ENCODE measurements at regions not wholly inside any gene's neighbourhood (a gene's known extent, or its start where the extent isn't known, plus 50 kb on each side); places are given as distances from the start of the nearest gene placed in this dataset.

DNA sequence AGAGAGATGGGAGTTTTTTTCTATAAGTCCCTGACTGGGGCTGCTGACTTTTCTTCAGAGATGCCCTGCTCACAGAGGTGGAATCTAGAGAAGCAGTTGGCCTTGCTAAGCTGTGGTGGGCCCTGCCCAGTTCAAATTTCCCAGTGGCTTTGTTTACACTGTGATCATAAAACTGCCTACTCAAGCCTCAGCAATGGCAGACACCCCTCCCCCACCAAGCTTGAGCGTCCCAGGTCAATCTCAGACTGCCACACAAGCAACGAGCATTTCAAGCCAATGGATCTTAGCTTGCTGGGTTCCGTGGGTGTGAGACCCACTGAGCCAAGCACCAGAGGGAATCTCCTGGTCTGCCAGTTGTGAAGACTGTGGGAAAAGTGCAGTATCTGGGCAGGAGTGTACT is 199.8 kb upstream of the WDFY3 start:
- intact Hi-C loops (cut with DNase I; ENCODE audit: low total_unique reads), result no loop called here
- WGBS, 5 donors, result 34 to 70% (median 60%) methylated on average over 3 of the region's 3 CpGs
- H3K27ac ChIP-seq, result no peak overlapping the region

DNA sequence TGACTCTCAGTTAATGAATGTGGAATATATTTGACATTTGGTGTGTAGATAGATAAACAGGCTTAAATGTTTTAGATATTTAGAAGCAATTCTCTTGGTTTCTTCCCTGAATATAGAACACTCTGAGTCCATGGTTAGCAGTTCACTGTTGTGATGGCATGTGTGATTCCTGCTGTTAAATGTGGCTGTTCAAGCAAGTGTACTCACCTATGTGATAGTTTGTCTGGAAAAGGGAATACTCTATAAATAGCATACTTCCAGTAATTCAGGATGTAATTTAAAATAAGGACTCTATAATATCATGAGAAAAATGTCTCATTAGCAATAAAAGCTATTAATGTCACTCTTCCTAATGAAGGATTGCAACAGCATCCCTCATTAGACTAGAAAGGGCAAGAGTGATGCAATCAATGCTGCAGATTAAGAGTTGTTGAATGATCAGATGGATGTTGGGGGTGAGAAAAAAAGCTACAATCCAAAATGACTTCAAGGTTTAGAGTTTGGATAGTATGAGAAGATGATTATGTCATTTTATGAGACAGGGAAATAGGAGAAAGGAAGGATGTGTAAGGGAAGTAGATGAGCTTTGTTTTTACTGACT is 201.8 kb upstream of the WDFY3 start:
- no peaks in the 10 kb centered on the region for H3K27me3 ChIP-seq (replicated peaks in 1 of 7)
- TF ChIP-seq POLR2AphosphoS5 (IDR thresholded peaks at IDR 0.05) (no peak), POLR2A (IDR thresholded peaks at IDR 0.05) (no peak)
- TF ChIP-seq, protein P1, sequence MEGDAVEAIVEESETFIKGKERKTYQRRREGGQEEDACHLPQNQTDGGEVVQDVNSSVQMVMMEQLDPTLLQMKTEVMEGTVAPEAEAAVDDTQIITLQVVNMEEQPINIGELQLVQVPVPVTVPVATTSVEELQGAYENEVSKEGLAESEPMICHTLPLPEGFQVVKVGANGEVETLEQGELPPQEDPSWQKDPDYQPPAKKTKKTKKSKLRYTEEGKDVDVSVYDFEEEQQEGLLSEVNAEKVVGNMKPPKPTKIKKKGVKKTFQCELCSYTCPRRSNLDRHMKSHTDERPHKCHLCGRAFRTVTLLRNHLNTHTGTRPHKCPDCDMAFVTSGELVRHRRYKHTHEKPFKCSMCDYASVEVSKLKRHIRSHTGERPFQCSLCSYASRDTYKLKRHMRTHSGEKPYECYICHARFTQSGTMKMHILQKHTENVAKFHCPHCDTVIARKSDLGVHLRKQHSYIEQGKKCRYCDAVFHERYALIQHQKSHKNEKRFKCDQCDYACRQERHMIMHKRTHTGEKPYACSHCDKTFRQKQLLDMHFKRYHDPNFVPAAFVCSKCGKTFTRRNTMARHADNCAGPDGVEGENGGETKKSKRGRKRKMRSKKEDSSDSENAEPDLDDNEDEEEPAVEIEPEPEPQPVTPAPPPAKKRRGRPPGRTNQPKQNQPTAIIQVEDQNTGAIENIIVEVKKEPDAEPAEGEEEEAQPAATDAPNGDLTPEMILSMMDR (IDR thresholded peaks at IDR 0.05 in 8 of 11, conservative IDR thresholded peaks at IDR 0.05 in 3 of 11), result no peak
- no peaks in the 10 kb centered on the region for H3K4me1 ChIP-seq
- H3K9me3 ChIP-seq, result peaks cover 0 to 13% (median 2%) of the 10 kb centered on the region in 8 donors
- no peaks in the 10 kb centered on the region for H3K36me3 ChIP-seq
- intact Hi-C loops (cut with DNase I; ENCODE audit: low total_unique reads), result no loop called here
- DNase-seq, result no peak
- H3K4me3 ChIP-seq, result no peak overlapping the region
- no peak overlapping the region for H3K27ac ChIP-seq

More for the DNA sequence above, 199.8 kb upstream of the WDFY3 start:
- no peak overlapping the region for H3K4me3 ChIP-seq
- no peak for DNase-seq
- peaks cover 0 to 13% (median 2%) of the 10 kb centered on the region in 8 donors for H3K9me3 ChIP-seq
- H3K4me1 ChIP-seq, result no peaks in the 10 kb centered on the region
- H3K36me3 ChIP-seq, result no peaks in the 10 kb centered on the region
- TF ChIP-seq, protein P1 (IDR thresholded peaks at IDR 0.05 in 8 of 11, conservative IDR thresholded peaks at IDR 0.05 in 3 of 11), result no peak
- no peak for TF ChIP-seq POLR2A (IDR thresholded peaks at IDR 0.05)
- no peak for TF ChIP-seq POLR2AphosphoS5 (IDR thresholded peaks at IDR 0.05)
- H3K27me3 ChIP-seq (replicated peaks in 1 of 7), result no peaks in the 10 kb centered on the region

DNA sequence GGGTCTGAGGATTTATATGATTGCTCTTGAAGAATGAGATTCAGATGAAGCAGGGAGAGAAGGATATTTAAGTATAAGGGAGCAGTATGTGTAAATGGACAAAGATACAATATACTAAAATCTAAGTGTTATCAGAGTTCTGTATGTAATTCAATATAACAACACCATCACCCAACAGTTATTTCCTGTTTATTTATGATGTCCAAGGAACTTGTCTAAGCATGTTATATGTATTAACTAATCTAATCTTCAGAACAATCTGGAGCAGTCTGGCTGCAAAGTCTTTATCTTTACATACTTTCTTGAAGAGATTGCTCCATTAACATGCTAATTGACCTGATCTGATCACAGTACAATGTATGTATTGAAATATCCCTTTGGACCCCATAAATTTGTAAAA is 203.8 kb upstream of the WDFY3 start:
- peaks cover 0 to 9% (median 0%) of the 10 kb centered on the region in 8 donors for H3K9me3 ChIP-seq
- no peaks in the 10 kb centered on the region for H3K4me1 ChIP-seq
- no peaks in the 10 kb centered on the region for H3K27me3 ChIP-seq (replicated peaks in 1 of 7)
- intact Hi-C loops (cut with DNase I; ENCODE audit: low total_unique reads), result no loop called here
- no peaks in the 10 kb centered on the region for H3K36me3 ChIP-seq
- no peak overlapping the region for H3K4me3 ChIP-seq
- no peak for DNase-seq
- TF ChIP-seq, protein P1 (IDR thresholded peaks at IDR 0.05 in 8 of 11, conservative IDR thresholded peaks at IDR 0.05 in 3 of 11), result no peak
- TF ChIP-seq POLR2AphosphoS5 (IDR thresholded peaks at IDR 0.05), result no peak
- TF ChIP-seq POLR2A (IDR thresholded peaks at IDR 0.05), result no peak
- no peak overlapping the region for H3K27ac ChIP-seq

DNA sequence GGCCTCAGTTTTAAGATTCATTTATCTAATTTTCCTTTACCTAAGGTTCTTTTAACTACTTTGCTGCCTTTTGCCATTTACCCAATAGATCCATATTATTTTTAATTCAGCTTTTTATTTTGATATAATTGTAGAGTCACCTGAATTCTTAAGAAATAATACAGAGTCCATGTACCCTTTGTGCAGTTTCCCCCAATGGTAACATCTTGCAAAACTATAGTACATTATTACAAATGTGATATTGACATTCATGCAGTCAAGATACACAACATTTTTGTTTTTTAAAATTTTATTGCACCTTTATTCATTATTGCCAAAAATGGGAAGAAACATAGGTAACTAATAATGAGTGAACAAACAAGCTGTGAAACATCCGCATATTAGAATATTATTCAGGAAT is 208.7 kb upstream of the WDFY3 start:
- Histone ChIP-seq H3K27ac (no peak overlapping the region), H3K4me3 (no peak overlapping the region), H3K9me3 (peaks cover 0 to 8% (median 0%) of the 10 kb centered on the region in 8 donors), H3K36me3 (no peaks in the 10 kb centered on the region), H3K27me3 (replicated peaks in 1 of 7) (no peaks in the 10 kb centered on the region), H3K4me1 (no peaks in the 10 kb centered on the region)
- 47 to 98% (median 92%) methylated on average over 1 of the region's 1 CpG for WGBS, 5 donors
- DNase-seq, result no peak
- intact Hi-C loops (cut with DNase I; ENCODE audit: low total_unique reads), result no loop called here
- TF ChIP-seq, protein P1 (IDR thresholded peaks at IDR 0.05 in 8 of 11, conservative IDR thresholded peaks at IDR 0.05 in 3 of 11), result no peak
- TF ChIP-seq POLR2A (IDR thresholded peaks at IDR 0.05), result no peak
- TF ChIP-seq POLR2AphosphoS5 (IDR thresholded peaks at IDR 0.05), result no peak
